Endothelial cell of umbilical vein (primary cell): ENCODE measurements at regions not wholly inside any gene's neighbourhood (a gene's known extent, or its start where the extent isn't known, plus 50 kb on each side); places are given as distances from the start of the nearest gene placed in this dataset.

Experiments used
- BruUV-seq: library from RNA; stranded (reverse); fragments of 400-500 nt; replicated peaks from 2 replicates; lab custom pipeline; 2021; lab: Mats Ljungman, UMichigan
- CTCF ChIA-PET: fragments of 300-600, 350-600 bp; sonication (Branson Sonifier 250); formaldehyde crosslinking; loops from one replicate; lab custom pipeline; 2021; ENCODE audit warnings: antibody characterized with exemption, inconsistent platforms; lab: Charles Lee
- POLR2A ChIA-PET: fragments of 300-600, 350-600 bp; sonication (Branson Sonifier 250); formaldehyde crosslinking; loops from one replicate; lab custom pipeline; 2021; ENCODE audit warnings: antibody characterized with exemption, inconsistent platforms; lab: Charles Lee
- DNase-seq: peaks from one replicate; pipeline ENCODE4 v3.0.0-alpha.2; 2011; ENCODE audit warnings: low read depth, low spot score
- FAIRE-seq: peaks from 2 replicates; lab custom pipeline; 2011; peaks lifted over from hg19 to GRCh38; lab: Jason Lieb, UNC
- H2AFZ ChIP-seq: 2 replicates; pipeline ENCODE4 v1.6.0; 2012; ENCODE audit warnings: low read depth, low read length, control low read depth, inconsistent platforms
- H3K27ac ChIP-seq: 2 replicates; pipeline ENCODE4 v1.5.1; 2011; ENCODE audit warnings: low read depth, mild to moderate bottlenecking, control low read depth, low read length, moderate library complexity; ENCODE audit not compliant: insufficient read depth
- H3K27me3 ChIP-seq, 2 experiments: 2 replicates each; pipeline versions ENCODE4 v1.6.0 to v1.6.1; 2011; ENCODE audit warnings: low read length in 2 of 2, mixed read lengths in 1 of 2; ENCODE audit not compliant: control insufficient read depth in 2 of 2, insufficient read depth in 2 of 2
- H3K36me3 ChIP-seq, 2 experiments: 2 replicates in 1 of 2; 3 replicates in 1 of 2; pipeline ENCODE4 v1.5.1; 2011; ENCODE audit warnings: low read length in 2 of 2, mild to moderate bottlenecking in 1 of 2, moderate library complexity in 1 of 2; ENCODE audit not compliant: control insufficient read depth in 2 of 2, insufficient read depth in 2 of 2; ENCODE audit errors: extremely low read depth in 1 of 2
- H3K4me1 ChIP-seq: 3 replicates; pipeline ENCODE4 v1.5.1; 2011; ENCODE audit warnings: mild to moderate bottlenecking, low read length; ENCODE audit not compliant: control insufficient read depth, insufficient read depth; ENCODE audit errors: extremely low read depth
- H3K4me2 ChIP-seq: 2 replicates; pipeline ENCODE4 v1.6.1; 2011; ENCODE audit warnings: low read length, control low read depth, mixed read lengths; ENCODE audit not compliant: insufficient read depth
- H3K4me3 ChIP-seq, 3 experiments: fragments of 200-600 bp in 1 of 3; sonication (generic), shearing (Covaris generic) in 1 of 3; replicated peaks in 1 of 3; 2 replicates each; pipeline ENCODE4 v1.5.1; 2011 to 2016; ENCODE audit warnings: control low read depth in 3 of 3, low read length in 3 of 3, mild to moderate bottlenecking in 2 of 3, inconsistent platforms in 1 of 3, low read depth in 1 of 3, moderate library complexity in 1 of 3; ENCODE audit not compliant: insufficient read depth in 1 of 3
- H3K79me2 ChIP-seq: 2 replicates; pipeline ENCODE4 v1.6.0; 2012; ENCODE audit warnings: low read length, inconsistent platforms; ENCODE audit not compliant: control insufficient read depth, insufficient read depth
- H3K9ac ChIP-seq: replicated peaks from 2 replicates; pipeline ENCODE3; 2011; ENCODE audit warnings: low read length, control low read depth; ENCODE audit not compliant: insufficient read depth; ENCODE audit errors: extremely low read depth
- H3K9me1 ChIP-seq: replicated peaks from 3 replicates; pipeline ENCODE4 v1.6.0; 2011; ENCODE audit warnings: mild to moderate bottlenecking, low read length; ENCODE audit not compliant: control insufficient read depth, insufficient read depth; ENCODE audit errors: extremely low read depth
- H3K9me3 ChIP-seq: replicated peaks from 2 replicates; pipeline ENCODE4 v1.5.1; 2012; ENCODE audit warnings: low read length, inconsistent platforms; ENCODE audit not compliant: control insufficient read depth, insufficient read depth
- H4K20me1 ChIP-seq: replicated peaks from 2 replicates; pipeline ENCODE3; 2011; ENCODE audit warnings: mild to moderate bottlenecking, low read length; ENCODE audit not compliant: control insufficient read depth, insufficient read depth; ENCODE audit errors: extremely low read depth
- EZH2 ChIP-seq: IDR thresholded peaks from 2 replicates; pipeline ENCODE4 v1.6.1; 2012; ENCODE audit warnings: borderline replicate concordance, low read depth, mild to moderate bottlenecking, moderate library complexity, low read length, inconsistent platforms; ENCODE audit not compliant: severe bottlenecking
- FOS ChIP-seq: IDR thresholded peaks from 2 replicates; pipeline ENCODE4 v1.6.1; 2011; ENCODE audit warnings: mild to moderate bottlenecking, low read length, moderate library complexity, borderline replicate concordance; ENCODE audit not compliant: insufficient read depth
- GATA2 ChIP-seq: IDR thresholded peaks from 2 replicates; pipeline ENCODE4 v1.7.0; 2011; ENCODE audit warnings: low read depth, mild to moderate bottlenecking, moderate library complexity, mixed read lengths, low read length; ENCODE audit not compliant: insufficient read length, insufficient read depth
- JUN ChIP-seq: IDR thresholded peaks from 2 replicates; pipeline ENCODE4 v1.6.1; 2011; ENCODE audit warnings: borderline replicate concordance, low read depth; ENCODE audit not compliant: insufficient read length, insufficient read depth
- MYC ChIP-seq: IDR thresholded peaks from one replicate; pipeline ENCODE4 v1.6.1; 2011; ENCODE audit warnings: mild to moderate bottlenecking, low read depth, low read length
- POLR2A ChIP-seq: IDR thresholded peaks from 2 replicates; pipeline ENCODE4 v1.6.1; 2012; ENCODE audit warnings: low read depth, mild to moderate bottlenecking, control low read depth, low read length
- POLR2AphosphoS5 ChIP-seq: IDR thresholded peaks from 2 replicates; pipeline ENCODE4 v1.6.1; 2012; ENCODE audit warnings: low read depth, mild to moderate bottlenecking, control low read depth, low read length, moderate library complexity; ENCODE audit not compliant: insufficient read depth
- dilution Hi-C: fragments of 300-500 bp; cut with MboI; formaldehyde crosslinking; loops from one replicate; pipeline ENCODE4 v1.15.0; 2019; ENCODE audit warnings: low sequenced_read_pairs; ENCODE audit not compliant: extremely low pct_ligation_motif_present
- intact Hi-C: fragments of 100-400 bp; cut with micrococcal nuclease; formaldehyde crosslinking; loops from one replicate; pipeline ENCODE4 v1.10.0; 2022
- TF ChIP-seq, protein P1 (sequence below): IDR thresholded peaks from 2 replicates; pipeline ENCODE4 v1.6.1; 2011; ENCODE audit not compliant: insufficient read depth, insufficient read length
- TF ChIP-seq, protein P2 (sequence below), 2 donors: IDR thresholded peaks; 1 replicate in 1 of 2; 2 replicates in 1 of 2; pipeline ENCODE4 v1.5.1; 2011; ENCODE audit warnings: low read length in 2 of 2, mild to moderate bottlenecking in 2 of 2, moderate library complexity in 2 of 2, control low read depth in 1 of 2, inconsistent platforms in 1 of 2, low read depth in 1 of 2; ENCODE audit not compliant: insufficient read depth in 1 of 2; ENCODE audit errors: extremely low read depth in 1 of 2

DNA sequence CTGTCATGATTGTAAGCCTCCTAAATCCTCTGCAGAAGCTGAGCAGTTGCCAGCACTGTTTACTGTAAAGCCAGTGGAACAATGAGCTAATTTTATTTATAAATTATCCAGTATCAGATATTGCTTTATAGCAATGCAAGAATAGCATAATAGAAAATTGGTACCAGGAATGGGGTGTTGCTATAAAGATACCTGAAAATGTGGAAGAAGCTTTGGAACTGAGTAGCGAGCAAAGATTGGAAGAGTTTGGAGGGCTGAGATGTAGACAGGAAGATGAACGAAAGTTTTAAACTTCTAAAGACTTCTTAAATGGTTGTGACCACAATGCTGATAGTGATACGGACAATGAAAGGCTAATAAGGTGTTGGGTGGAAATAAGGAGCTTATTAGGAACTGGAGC is 917.4 kb upstream of the POT1 start:
- Histone ChIP-seq H3K9me1 (no peaks in the 10 kb centered on the region), H3K27me3 (no peaks in the 10 kb centered on the region), H3K4me1 (no peaks in the 10 kb centered on the region), H3K9ac (no peak overlapping the region), H3K4me3 (no peak overlapping the region), H2AFZ (no peak overlapping the region), H3K79me2 (no peaks in the 10 kb centered on the region), H3K9me3 (no peaks in the 10 kb centered on the region), H4K20me1 (no peaks in the 10 kb centered on the region), H3K36me3 (no peaks in the 10 kb centered on the region), H3K27ac (no peak overlapping the region), H3K4me2 (no peak overlapping the region)
- ChIA-PET CTCF (no interaction called here), POLR2A (no interaction called here)
- TF ChIP-seq, protein P1, sequence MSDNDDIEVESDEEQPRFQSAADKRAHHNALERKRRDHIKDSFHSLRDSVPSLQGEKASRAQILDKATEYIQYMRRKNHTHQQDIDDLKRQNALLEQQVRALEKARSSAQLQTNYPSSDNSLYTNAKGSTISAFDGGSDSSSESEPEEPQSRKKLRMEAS, result no peak
- no peak for TF ChIP-seq POLR2AphosphoS5
- no peak for TF ChIP-seq MYC
- no peak for TF ChIP-seq JUN
- TF ChIP-seq FOS, result no peak
- no peak for TF ChIP-seq EZH2
- TF ChIP-seq, protein P2, sequence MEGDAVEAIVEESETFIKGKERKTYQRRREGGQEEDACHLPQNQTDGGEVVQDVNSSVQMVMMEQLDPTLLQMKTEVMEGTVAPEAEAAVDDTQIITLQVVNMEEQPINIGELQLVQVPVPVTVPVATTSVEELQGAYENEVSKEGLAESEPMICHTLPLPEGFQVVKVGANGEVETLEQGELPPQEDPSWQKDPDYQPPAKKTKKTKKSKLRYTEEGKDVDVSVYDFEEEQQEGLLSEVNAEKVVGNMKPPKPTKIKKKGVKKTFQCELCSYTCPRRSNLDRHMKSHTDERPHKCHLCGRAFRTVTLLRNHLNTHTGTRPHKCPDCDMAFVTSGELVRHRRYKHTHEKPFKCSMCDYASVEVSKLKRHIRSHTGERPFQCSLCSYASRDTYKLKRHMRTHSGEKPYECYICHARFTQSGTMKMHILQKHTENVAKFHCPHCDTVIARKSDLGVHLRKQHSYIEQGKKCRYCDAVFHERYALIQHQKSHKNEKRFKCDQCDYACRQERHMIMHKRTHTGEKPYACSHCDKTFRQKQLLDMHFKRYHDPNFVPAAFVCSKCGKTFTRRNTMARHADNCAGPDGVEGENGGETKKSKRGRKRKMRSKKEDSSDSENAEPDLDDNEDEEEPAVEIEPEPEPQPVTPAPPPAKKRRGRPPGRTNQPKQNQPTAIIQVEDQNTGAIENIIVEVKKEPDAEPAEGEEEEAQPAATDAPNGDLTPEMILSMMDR (IDR thresholded peaks at IDR 0.05; ENCODE audit: extremely low read depth in 1 of 2, insufficient read depth in 1 of 2, low read depth in 1 of 2, low read length in 2 of 2), result no peak
- TF ChIP-seq GATA2, result no peak
- no peak for TF ChIP-seq POLR2A
- intact Hi-C loops (no loop called here), dilution Hi-C loops (no loop called here)
- BruUV-seq, result no TSS peak
- no peak for DNase-seq
- FAIRE-seq, result no peak
